Stimulated activated naive B cell treated with anti-CD40 and anti-IgM and Interleukin-4, amounts not matched to agents 10 μg/mL and 1 μg/mL and 100 μg/mL, for 72 hours (primary cell): ENCODE measurements at regions not wholly inside any gene's neighbourhood (a gene's known extent, or its start where the extent isn't known, plus 50 kb on each side); places are given as distances from the start of the nearest gene placed in this dataset.

Experiments
- ATAC-seq, 2 donors: fragments of 150-1000 bp; cut with Tn5 transposase; replicated peaks; 2 replicates each; pipeline ENCODE4 v1.10.0; 2021; ENCODE audit warnings: moderate library complexity in 1 of 2
- DNase-seq: peaks from one replicate; pipeline ENCODE4 v3.0.0; 2021
- H3K27ac Mint-ChIP-seq: one replicate; pipeline ENCODE4 v1.8.0; 2022; ENCODE audit warnings: mild to moderate bottlenecking, mixed read lengths
- H3K27me3 Mint-ChIP-seq, 2 donors: one replicate each; pipeline ENCODE4 v1.8.0; 2022; ENCODE audit warnings: mixed read lengths in 2 of 2
- H3K36me3 Mint-ChIP-seq, 2 donors: one replicate each; pipeline ENCODE4 v1.8.0; 2022; ENCODE audit warnings: mixed read lengths in 2 of 2, mild to moderate bottlenecking in 1 of 2
- H3K4me1 Mint-ChIP-seq, 2 donors: one replicate each; pipeline ENCODE4 v1.8.0; 2022; ENCODE audit warnings: mixed read lengths in 2 of 2, mild to moderate bottlenecking in 1 of 2
- H3K4me3 Mint-ChIP-seq, 2 donors: one replicate each; pipeline ENCODE4 v1.8.0; 2022; ENCODE audit warnings: mild to moderate bottlenecking in 2 of 2, mixed read lengths in 2 of 2, moderate library complexity in 1 of 2
- H3K9me3 Mint-ChIP-seq, 2 donors: one replicate each; pipeline ENCODE4 v1.8.0; 2022; ENCODE audit warnings: mixed read lengths in 2 of 2, mild to moderate bottlenecking in 1 of 2

DNA sequence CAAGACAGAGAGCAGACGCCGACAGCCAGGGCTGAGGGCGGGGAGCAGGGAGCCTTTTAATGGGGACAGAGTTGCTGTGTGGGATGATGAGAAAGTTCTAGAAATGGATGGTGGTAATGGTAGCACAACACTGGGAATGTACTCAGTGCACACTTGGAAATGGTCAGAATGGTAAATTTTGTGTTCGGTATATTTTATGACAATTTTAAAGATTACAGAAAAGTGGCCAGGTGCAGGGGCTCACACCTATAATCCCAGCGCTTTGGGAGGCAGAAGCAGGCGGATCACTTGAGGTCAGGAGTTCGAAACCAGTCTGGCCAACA lies 243.2 kb upstream of the CIBAR2 start:
- Mint-ChIP-seq H3K9me3 (peaks cover 4% of the 10 kb centered on the region in 2 donors), H3K27me3 (peaks cover 5 to 9% of the 10 kb centered on the region in 2 donors)
- ATAC-seq: no peak

DNA sequence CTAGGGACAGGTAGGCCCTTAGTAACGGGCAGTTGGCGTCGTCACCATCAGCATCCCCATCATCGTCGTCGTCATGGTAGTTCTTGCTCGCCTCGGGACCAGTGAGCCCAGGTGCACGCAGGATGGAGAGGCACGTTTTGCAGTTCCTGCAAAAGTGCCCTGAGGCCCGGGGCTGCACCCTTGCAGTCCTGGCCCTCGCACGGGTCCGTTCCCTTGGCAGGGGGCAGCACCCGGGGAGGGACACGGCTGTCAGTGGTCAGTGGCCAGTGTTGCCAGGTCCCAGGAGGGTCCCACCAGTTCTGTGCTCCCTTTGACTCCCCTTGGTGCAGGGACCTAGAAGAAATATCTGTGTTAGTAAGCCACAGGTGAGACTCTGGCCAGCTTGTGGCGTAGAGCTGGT lies 243.9 kb upstream of the CIBAR2 start:
- Mint-ChIP-seq H3K27ac (no peak overlapping the region), H3K4me1 (no peaks in the 10 kb centered on the region), H3K9me3 (peaks cover 4% of the 10 kb centered on the region in 2 donors), H3K4me3 (no peak overlapping the region), H3K27me3 (peaks cover 11 to 16% of the 10 kb centered on the region in 2 donors), H3K36me3 (peaks cover 0 to 4% of the 10 kb centered on the region in 2 donors)
- ATAC-seq (no peak), DNase-seq (no peak)

More for the DNA sequence above, 243.2 kb upstream of the CIBAR2 start:
- H3K27ac Mint-ChIP-seq: no peak overlapping the region
- H3K4me3 Mint-ChIP-seq: no peak overlapping the region
- peaks cover 0 to 4% of the 10 kb centered on the region in 2 donors for H3K36me3 Mint-ChIP-seq
- H3K4me1 Mint-ChIP-seq: no peaks in the 10 kb centered on the region
- DNase-seq: no peak

DNA sequence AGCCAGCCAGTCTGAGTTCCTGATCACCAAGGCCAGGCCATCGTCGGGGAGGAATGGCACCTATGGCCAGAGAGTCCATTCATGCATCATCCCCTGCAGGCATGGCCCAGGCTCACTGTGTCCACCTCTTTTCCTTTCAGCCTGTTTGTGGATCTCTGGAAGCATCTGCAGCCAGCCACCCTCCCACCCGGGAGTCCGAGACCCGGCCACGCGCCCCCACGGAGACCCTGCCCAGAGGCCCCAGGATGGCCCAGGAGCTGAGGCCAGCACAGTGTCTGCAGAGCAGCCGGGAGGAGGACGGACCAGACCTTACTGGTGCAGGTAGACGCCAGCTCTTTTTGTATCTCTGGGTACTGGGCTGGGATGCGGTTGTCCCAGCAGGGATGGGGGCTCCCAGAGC lies 245.1 kb upstream of the CIBAR2 start:
- ATAC-seq (no peak), DNase-seq (no peak)
- Mint-ChIP-seq H3K4me3 (no peak overlapping the region), H3K4me1 (no peaks in the 10 kb centered on the region), H3K27me3 (peaks cover 14 to 19% of the 10 kb centered on the region in 2 donors), H3K9me3 (peaks cover 4% of the 10 kb centered on the region in 2 donors), H3K27ac (no peak overlapping the region), H3K36me3 (peaks cover 0 to 4% of the 10 kb centered on the region in 2 donors)

DNA sequence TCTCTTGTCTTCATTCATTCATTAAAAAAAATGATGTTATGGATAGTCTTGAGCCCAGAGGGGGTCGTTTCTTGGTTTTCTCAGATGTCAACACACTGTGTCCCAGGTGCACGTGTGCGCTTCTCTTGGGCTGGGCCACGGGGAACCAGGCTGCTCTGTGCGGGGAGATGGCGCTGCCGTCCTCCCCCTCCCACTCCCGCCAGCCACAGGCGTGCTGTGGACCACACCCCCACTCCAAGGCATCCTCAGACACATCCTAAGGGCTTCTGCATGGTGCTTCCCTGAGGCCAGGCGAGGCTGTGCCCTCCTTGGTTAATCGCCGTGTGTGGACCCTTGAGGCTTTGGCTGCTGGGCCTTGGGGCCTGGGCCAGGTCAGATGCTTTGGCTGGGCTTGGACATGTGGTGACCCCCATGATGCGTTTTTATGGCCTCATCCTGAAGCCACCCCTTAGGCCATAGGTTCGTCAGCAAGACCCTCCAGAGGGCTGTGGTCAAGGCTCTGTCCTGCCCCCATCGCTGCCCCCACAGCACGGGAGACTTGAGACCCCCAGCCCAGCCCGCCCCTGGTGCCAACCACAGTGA lies 245.7 kb upstream of the CIBAR2 start:
- Mint-ChIP-seq H3K36me3 (peaks cover 0 to 2% of the 10 kb centered on the region in 2 donors), H3K4me1 (no peaks in the 10 kb centered on the region), H3K27me3 (peaks cover 14 to 19% of the 10 kb centered on the region in 2 donors), H3K4me3 (no peak overlapping the region), H3K27ac (no peak overlapping the region), H3K9me3 (peaks cover 3% of the 10 kb centered on the region in 2 donors)
- DNase-seq (no peak), ATAC-seq (no peak)

DNA sequence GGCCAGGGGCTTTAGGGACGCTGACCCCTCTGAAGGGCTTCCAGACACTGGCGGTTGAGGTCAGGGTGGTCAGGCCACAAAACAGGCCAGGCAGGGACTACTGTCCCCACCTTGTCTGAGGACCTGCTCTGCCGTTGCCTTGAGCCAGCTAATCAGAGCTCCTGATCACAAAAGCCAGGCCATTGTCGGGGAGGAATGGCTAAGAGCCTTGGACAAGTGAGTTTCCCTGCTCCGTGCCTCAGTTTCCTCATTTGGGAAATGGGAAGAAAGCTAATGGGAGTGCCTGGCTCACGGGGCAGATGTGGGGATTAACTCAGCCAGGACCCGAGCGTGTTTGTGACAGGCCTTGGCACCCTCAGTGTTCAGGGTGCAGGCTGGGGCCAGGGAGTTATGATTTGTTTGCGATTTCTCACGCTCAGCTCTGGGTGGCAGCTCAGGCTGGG lies 246.5 kb upstream of the CIBAR2 start:
- peaks cover 15 to 17% of the 10 kb centered on the region in 2 donors for H3K27me3 Mint-ChIP-seq
- no peak overlapping the region for H3K27ac Mint-ChIP-seq

DNA sequence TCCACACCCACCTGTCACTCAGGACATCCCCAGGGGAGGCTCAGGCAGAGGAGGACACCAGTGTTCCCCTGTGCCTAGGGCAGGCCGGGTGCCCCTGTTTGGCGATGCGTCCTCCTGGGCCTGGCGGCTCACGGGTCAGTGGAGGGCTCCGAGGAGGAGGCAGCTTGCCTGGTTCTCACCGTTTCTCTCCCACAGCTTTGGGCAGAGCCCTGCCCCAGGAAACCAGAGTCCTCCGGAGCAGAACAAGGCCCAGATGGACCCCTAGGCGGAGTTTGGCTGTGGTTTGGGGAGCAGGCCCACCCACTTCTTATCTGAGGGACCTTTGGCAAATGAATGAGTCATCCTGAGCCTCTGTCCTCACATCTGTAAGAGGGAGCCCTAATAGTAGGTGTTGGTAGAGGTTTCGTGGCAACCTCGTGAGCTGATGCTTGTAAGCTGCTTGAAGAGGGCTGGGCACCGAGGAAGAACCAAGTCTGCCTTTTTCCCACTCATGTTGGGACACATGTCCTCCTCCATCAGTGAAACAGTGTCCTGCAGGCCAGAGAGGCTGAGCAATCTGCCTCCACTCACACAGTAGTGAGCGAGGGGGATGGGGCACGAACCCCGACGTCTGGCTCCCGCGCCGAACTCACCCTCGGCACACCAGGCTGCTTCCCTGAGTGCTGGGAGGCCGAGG lies 247.0 kb upstream of the CIBAR2 start:
- no peak overlapping the region for H3K4me3 Mint-ChIP-seq
- H3K36me3 Mint-ChIP-seq: no peaks in the 10 kb centered on the region
- DNase-seq (no peak), ATAC-seq (no peak)
- peaks cover 0 to 1% of the 10 kb centered on the region in 2 donors for H3K4me1 Mint-ChIP-seq
- peaks cover 16 to 17% of the 10 kb centered on the region in 2 donors for H3K27me3 Mint-ChIP-seq
- H3K9me3 Mint-ChIP-seq: no peaks in the 10 kb centered on the region
- H3K27ac Mint-ChIP-seq: no peak overlapping the region

More for the DNA sequence above, 246.5 kb upstream of the CIBAR2 start:
- peaks cover 0 to under 1% of the 10 kb centered on the region in 2 donors for H3K4me1 Mint-ChIP-seq
- H3K36me3 Mint-ChIP-seq: no peaks in the 10 kb centered on the region
- DNase-seq (no peak), ATAC-seq (no peak)
- no peaks in the 10 kb centered on the region for H3K9me3 Mint-ChIP-seq
- H3K4me3 Mint-ChIP-seq: no peak overlapping the region

DNA sequence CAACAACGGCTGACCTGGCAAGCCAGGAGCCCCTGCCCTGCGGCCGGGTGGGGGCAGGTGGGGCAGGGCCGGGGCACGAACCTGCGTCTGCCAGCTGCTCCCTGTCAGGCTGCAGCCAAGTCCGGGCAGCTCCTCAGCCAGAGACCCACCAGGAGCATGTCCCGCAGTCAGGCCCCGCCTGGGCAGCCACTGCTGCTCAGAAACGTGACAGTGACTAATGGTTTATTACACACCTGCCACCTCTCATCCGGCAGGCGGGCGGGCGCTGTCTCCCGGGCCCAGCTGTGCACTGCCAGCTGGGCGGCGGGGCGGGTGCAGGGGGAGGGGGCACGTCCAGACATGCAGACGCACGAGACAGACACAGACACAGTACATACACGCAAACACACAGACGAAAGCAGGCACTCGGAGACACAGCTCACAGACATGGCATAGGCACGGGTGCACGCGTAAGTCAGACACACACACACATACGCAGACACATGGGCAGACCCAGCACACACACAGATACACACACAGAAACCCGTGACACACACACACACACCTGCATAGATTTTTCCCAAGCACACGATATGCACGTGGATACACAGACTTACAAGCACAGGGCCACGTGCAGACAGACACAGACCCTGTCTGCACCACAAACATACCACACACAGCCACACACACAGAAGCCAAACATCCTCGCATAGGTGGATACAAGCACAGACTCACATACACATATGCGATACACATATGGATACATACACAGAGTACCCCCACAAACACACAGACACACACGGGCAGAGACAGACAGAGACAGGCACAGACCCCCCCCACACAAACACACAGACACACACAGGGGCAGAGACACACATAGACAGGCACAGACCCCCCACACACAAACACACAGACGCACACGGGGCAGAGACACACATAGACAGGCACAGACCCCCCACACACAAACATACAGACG lies 248.3 kb upstream of the CIBAR2 start:
- no peak overlapping the region for H3K4me3 Mint-ChIP-seq
- peaks cover 17 to 21% of the 10 kb centered on the region in 2 donors for H3K27me3 Mint-ChIP-seq
- DNase-seq (no peak), ATAC-seq (peak in 1 of 2 donors; percentile 45)
- no peaks in the 10 kb centered on the region for H3K9me3 Mint-ChIP-seq
- no peak overlapping the region for H3K27ac Mint-ChIP-seq
- H3K36me3 Mint-ChIP-seq: no peaks in the 10 kb centered on the region
- peaks cover 0 to 1% of the 10 kb centered on the region in 2 donors for H3K4me1 Mint-ChIP-seq

DNA sequence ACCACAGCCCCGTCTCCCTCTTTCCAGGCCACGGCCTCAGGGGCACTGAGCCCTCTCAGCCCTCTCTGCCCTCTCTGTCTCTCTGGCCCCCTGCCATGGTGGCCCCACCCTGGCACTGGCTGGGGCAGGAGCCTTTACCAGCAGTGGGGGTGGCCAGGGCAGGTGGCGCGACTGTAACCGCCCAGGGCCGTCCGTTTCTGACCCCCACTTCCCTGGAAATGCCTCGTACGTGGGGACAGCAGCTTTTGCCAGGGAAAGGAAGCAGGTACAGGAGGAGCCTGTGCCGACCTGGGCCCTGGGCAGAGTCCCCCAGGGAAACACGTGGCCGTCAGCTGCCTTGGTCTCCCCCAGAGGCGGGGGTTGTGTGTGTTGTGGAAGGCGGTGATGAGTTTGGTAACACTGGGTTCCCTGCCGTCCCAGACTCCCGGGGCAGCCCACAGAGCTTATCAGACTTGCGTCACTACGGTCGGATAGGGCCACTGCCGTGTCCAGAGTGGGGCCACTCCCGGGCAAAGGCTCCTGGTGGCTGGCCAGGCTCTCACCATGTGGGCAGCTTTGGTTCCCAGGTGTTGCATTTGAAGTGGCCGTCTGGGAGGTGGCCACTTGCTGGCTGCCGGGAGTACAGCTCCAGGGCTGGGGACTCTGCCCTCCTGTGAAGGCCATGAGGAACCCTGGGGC lies 249.3 kb upstream of the CIBAR2 start:
- no peak for ATAC-seq
- Mint-ChIP-seq H3K27ac (no peak overlapping the region), H3K4me3 (no peak overlapping the region)

DNA sequence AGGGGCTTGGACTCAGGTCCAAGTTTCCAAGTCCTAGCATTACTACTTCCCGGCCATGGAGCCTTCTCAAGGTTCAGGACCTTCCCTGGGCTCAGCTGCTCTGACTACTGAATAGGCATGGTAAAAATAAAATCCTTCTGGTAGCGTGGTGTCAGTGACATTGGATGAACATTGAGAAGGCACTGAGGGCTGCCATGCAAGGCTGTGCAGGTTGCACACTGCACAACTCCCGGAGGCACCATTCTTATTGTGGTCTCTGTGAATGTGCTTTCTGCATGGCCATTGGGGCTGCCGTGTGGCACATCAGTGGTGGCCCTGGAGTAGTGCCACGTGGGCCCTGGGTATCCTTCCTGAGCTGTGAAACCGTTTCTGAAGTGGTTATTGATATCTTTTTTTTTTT lies 250.2 kb upstream of the CIBAR2 start:
- DNase-seq (no peak), ATAC-seq (no peak)
- H3K9me3 Mint-ChIP-seq: no peaks in the 10 kb centered on the region
- H3K27me3 Mint-ChIP-seq: peaks cover 29 to 35% of the 10 kb centered on the region in 2 donors
- H3K4me1 Mint-ChIP-seq: peaks cover 0 to 1% of the 10 kb centered on the region in 2 donors
- no peak overlapping the region for H3K4me3 Mint-ChIP-seq
- no peaks in the 10 kb centered on the region for H3K36me3 Mint-ChIP-seq
- H3K27ac Mint-ChIP-seq: no peak overlapping the region

More for the DNA sequence above, 249.3 kb upstream of the CIBAR2 start:
- peaks cover 23 to 28% of the 10 kb centered on the region in 2 donors for H3K27me3 Mint-ChIP-seq
- H3K9me3 Mint-ChIP-seq: no peaks in the 10 kb centered on the region
- H3K36me3 Mint-ChIP-seq: no peaks in the 10 kb centered on the region
- H3K4me1 Mint-ChIP-seq: peaks cover 0 to 1% of the 10 kb centered on the region in 2 donors
- DNase-seq: no peak

DNA sequence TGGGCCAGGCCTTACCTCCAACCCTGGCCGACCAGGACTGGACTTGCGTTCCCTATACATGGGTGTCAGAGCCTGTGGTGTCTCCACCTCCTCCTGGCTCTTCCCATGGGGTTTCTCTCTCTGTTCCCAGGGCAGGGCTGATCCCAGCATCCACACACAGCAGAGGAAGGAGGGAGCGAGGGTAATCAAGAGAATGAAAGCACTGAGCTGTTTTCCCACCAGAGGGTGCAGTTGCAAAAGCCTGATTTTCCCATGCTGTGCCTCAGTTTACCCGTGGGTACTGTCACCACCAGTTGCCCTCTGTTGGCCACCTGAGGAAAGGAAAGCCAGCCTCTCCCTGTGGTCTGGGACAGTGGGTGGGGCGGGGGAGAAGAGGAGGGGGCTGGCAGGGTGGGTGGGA lies 249.7 kb upstream of the GSE1 start:
- Mint-ChIP-seq H3K27ac (no peak overlapping the region), H3K4me1 (peaks cover 0 to 1% of the 10 kb centered on the region in 2 donors), H3K27me3 (peaks cover 30 to 39% of the 10 kb centered on the region in 2 donors), H3K9me3 (no peaks in the 10 kb centered on the region), H3K4me3 (no peak overlapping the region), H3K36me3 (no peaks in the 10 kb centered on the region)
- DNase-seq: no peak
- ATAC-seq: no peak

DNA sequence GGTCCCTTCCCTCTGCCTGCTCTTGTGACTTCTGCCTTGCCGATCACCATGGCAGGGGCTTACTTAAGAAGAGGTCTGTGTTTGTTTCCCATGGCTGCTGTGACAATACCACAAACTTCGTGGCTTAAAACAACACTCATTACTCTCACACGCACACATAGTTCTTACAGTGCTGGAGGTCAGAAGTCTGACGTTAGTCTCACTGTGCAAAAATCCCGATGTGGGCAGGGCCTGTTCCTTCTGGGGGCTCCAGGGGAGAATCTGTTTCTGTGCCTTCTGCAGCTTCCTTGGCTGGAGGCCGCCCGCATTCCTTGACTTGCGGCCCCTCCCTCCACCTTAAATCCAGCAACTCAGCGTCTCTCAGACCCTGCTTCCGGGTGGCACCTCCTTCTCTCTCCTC lies 249.2 kb upstream of the GSE1 start:
- Mint-ChIP-seq H3K4me1 (peaks cover 0 to 1% of the 10 kb centered on the region in 2 donors), H3K9me3 (no peaks in the 10 kb centered on the region), H3K27me3 (peaks cover 27 to 40% of the 10 kb centered on the region in 2 donors), H3K27ac (no peak overlapping the region), H3K36me3 (no peaks in the 10 kb centered on the region), H3K4me3 (no peak overlapping the region)
- no peak for ATAC-seq
- no peak for DNase-seq

DNA sequence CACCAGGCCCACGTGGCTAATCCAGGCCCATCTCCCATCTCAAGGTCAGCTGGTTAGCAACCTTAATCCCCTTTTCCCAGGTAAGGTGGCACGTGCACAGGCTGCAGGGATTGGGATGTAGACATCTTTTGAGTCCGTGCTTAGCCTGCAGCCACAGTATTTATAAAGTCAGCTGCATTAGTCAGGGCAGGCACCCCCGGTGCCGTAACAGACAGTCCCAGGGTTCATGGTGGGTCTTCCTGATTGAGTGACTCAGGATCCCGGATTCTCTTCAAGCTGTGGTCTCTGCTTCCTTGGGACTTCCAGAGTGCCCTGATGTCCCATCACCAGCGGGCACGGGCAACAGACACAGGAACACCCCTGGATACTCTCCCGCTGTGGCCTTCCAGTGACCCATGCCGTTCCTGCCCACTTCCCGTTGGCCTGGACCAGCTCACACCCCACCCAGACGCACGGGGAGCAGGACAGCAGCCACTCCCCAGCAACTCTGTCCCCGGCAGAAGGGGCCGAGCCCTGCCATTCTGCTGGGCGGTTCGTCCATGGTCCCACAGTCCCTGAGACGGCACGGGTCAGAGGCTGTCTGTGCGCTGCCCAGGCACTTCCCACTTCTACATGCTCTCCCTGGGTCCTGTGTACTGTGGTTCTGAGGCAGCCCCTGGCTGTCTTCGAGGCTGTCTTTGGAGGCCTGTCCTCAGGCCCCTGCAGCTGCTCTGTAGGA lies 248.6 kb upstream of the GSE1 start:
- no peak overlapping the region for H3K4me3 Mint-ChIP-seq
- peaks cover 0 to 1% of the 10 kb centered on the region in 2 donors for H3K4me1 Mint-ChIP-seq
- no peak overlapping the region for H3K27ac Mint-ChIP-seq
- no peaks in the 10 kb centered on the region for H3K36me3 Mint-ChIP-seq
- peaks cover 32 to 45% of the 10 kb centered on the region in 2 donors for H3K27me3 Mint-ChIP-seq
- DNase-seq (no peak), ATAC-seq (peak in 1 of 2 donors; percentile 26)
- H3K9me3 Mint-ChIP-seq: no peaks in the 10 kb centered on the region

DNA sequence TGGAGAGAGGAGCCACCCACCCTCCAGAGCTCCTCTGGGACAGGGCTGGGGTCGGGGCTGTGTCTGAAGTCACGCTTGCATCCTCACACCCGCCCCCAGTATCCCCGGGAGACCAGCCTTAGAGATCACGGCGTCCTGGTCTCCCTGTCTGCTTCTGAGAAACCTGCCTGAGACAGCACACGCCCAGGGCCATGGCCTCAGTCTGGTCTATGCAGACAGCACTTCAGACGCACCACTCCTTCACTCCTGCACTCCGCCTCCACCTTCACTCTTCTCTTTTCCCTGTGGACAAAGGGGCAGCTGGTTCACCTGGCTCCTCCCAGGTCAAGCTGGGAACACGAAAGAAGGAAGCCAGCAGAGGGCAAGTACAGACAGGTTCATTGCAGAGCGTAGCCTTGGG lies 248.0 kb upstream of the GSE1 start:
- DNase-seq: no peak
- peak; percentile 36 to 44 for ATAC-seq
- Mint-ChIP-seq H3K27ac (no peak overlapping the region), H3K9me3 (no peaks in the 10 kb centered on the region), H3K36me3 (no peaks in the 10 kb centered on the region), H3K4me3 (no peak overlapping the region), H3K27me3 (peaks cover 33 to 45% of the 10 kb centered on the region in 2 donors), H3K4me1 (peaks cover 0 to 1% of the 10 kb centered on the region in 2 donors)
